H9 (cell line): ENCODE measurements at regions not wholly inside any gene's neighbourhood (a gene's known extent, or its start where the extent isn't known, plus 50 kb on each side); places are given as distances from the start of the nearest gene placed in this dataset.

Experiments
- DNase-seq: peaks from one replicate; pipeline ENCODE4 v3.0.0-alpha.2; 2017
- H2AFZ ChIP-seq: one replicate; pipeline ENCODE4 v1.6.1; 2013; ENCODE audit warnings: mild to moderate bottlenecking, low read length, control low read depth, moderate library complexity
- H2AK5ac ChIP-seq: 2 replicates; pipeline ENCODE4 v1.6.1; 2013; ENCODE audit warnings: low read length, control low read depth, mixed read lengths; ENCODE audit not compliant: insufficient read length
- H2BK120ac ChIP-seq: one replicate; pipeline ENCODE4 v1.6.1; 2013; ENCODE audit warnings: low read depth, mild to moderate bottlenecking, low read length, control low read depth, inconsistent platforms; ENCODE audit not compliant: poor library complexity, severe bottlenecking
- H2BK12ac ChIP-seq: 2 replicates; pipeline ENCODE4 v1.6.1; 2013; ENCODE audit warnings: low read length, control low read depth, mixed read lengths, low read depth; ENCODE audit not compliant: insufficient read length
- H2BK15ac ChIP-seq: 2 replicates; pipeline ENCODE4 v1.6.1; 2013; ENCODE audit warnings: low read depth, low read length, control low read depth
- H2BK20ac ChIP-seq: one replicate; pipeline ENCODE4 v1.6.1; 2013; ENCODE audit warnings: low read depth, mild to moderate bottlenecking, low read length, control low read depth, inconsistent platforms; ENCODE audit not compliant: poor library complexity, severe bottlenecking
- H2BK5ac ChIP-seq: 2 replicates; pipeline ENCODE4 v1.6.1; 2013; ENCODE audit warnings: low read length, control low read depth, mixed read lengths; ENCODE audit not compliant: insufficient read length
- H3K14ac ChIP-seq: 2 replicates; pipeline ENCODE4 v1.6.1; 2013; ENCODE audit warnings: low read length, control low read depth; ENCODE audit not compliant: insufficient read depth
- H3K18ac ChIP-seq: 2 replicates; pipeline ENCODE4 v1.6.1; 2013; ENCODE audit warnings: low read depth, mild to moderate bottlenecking, mixed read lengths, low read length, control low read depth; ENCODE audit not compliant: insufficient read length
- H3K23ac ChIP-seq: 2 replicates; pipeline ENCODE4 v1.6.1; 2013; ENCODE audit warnings: low read length, control low read depth, mixed read lengths, low read depth; ENCODE audit not compliant: insufficient read length
- H3K23me2 ChIP-seq: 2 replicates; pipeline ENCODE4 v1.6.1; 2013; ENCODE audit warnings: low read depth, mild to moderate bottlenecking, mixed read lengths, low read length, control low read depth; ENCODE audit not compliant: insufficient read length, poor library complexity, severe bottlenecking
- H3K27ac ChIP-seq: 2 replicates; pipeline ENCODE4 v1.5.1; 2013; ENCODE audit warnings: low read length, control low read depth, mixed read lengths, low read depth; ENCODE audit not compliant: insufficient read length
- H3K27me3 ChIP-seq: 2 replicates; pipeline ENCODE4 v1.6.1; 2013; ENCODE audit warnings: low read length, control low read depth, inconsistent platforms; ENCODE audit not compliant: insufficient read depth
- H3K4ac ChIP-seq: 2 replicates; pipeline ENCODE4 v1.6.1; 2013; ENCODE audit warnings: low read depth, mild to moderate bottlenecking, control low read depth, inconsistent platforms, low read length, moderate library complexity
- H3K4me1 ChIP-seq: 2 replicates; pipeline ENCODE4 v1.6.1; 2013; ENCODE audit warnings: low read length, control low read depth, inconsistent platforms; ENCODE audit not compliant: insufficient read depth
- H3K4me2 ChIP-seq: 2 replicates; pipeline ENCODE4 v1.6.1; 2013; ENCODE audit warnings: low read length, control low read depth, mixed read lengths; ENCODE audit not compliant: insufficient read length, insufficient read depth
- H3K56ac ChIP-seq: 2 replicates; pipeline ENCODE4 v1.6.1; 2013; ENCODE audit warnings: low read depth, mild to moderate bottlenecking, mixed read lengths, low read length, control low read depth; ENCODE audit not compliant: insufficient read length
- H3K79me1 ChIP-seq: 2 replicates; pipeline ENCODE4 v1.6.1; 2013; ENCODE audit warnings: low read depth, mild to moderate bottlenecking, moderate library complexity, low read length, control low read depth, inconsistent platforms; ENCODE audit not compliant: insufficient read depth, poor library complexity, severe bottlenecking
- H3K79me2 ChIP-seq: 2 replicates; pipeline ENCODE4 v1.6.1; 2013; ENCODE audit warnings: low read length, control low read depth, inconsistent platforms; ENCODE audit not compliant: insufficient read depth
- H3K9ac ChIP-seq: 2 replicates; pipeline ENCODE4 v1.6.1; 2013; ENCODE audit warnings: low read length, control low read depth, mixed read lengths; ENCODE audit not compliant: insufficient read length; ENCODE audit errors: extremely low read depth
- H3K9me3 ChIP-seq: one replicate; pipeline ENCODE4 v1.6.1; 2013; ENCODE audit warnings: low read depth, low read length, inconsistent platforms; ENCODE audit not compliant: control insufficient read depth
- H3T11ph ChIP-seq: one replicate; pipeline ENCODE4 v1.6.1; 2013; ENCODE audit warnings: mild to moderate bottlenecking, low read length, control low read depth, inconsistent platforms
- H4K20me1 ChIP-seq: one replicate; pipeline ENCODE4 v1.6.1; 2013; ENCODE audit not compliant: control insufficient read depth, insufficient read length, insufficient read depth
- H4K5ac ChIP-seq: 2 replicates; pipeline ENCODE4 v1.6.1; 2013; ENCODE audit warnings: low read depth, mild to moderate bottlenecking, mixed read lengths, low read length, control low read depth; ENCODE audit not compliant: insufficient read length
- H4K8ac ChIP-seq: replicated peaks from 2 replicates; pipeline ENCODE4 v1.6.1; 2013; ENCODE audit warnings: low read length, control low read depth, mixed read lengths, low read depth; ENCODE audit not compliant: insufficient read length
- H4K91ac ChIP-seq: 2 replicates; pipeline ENCODE4 v1.6.1; 2013; ENCODE audit warnings: low read depth, mild to moderate bottlenecking, moderate library complexity, mixed read lengths, low read length, control low read depth; ENCODE audit not compliant: insufficient read length
- H3K27ac Mint-ChIP-seq, 3 experiments: 2 replicates in 2 of 3; 3 replicates in 1 of 3; pipeline ENCODE4 v1.8.0; 2020 to 2021; ENCODE audit warnings: mixed read lengths in 3 of 3, mild to moderate bottlenecking in 1 of 3, moderate library complexity in 1 of 3
- H3K27me3 Mint-ChIP-seq: 2 replicates; pipeline ENCODE4 v1.8.0; 2021; ENCODE audit warnings: low read depth, mild to moderate bottlenecking, moderate library complexity, mixed read lengths
- H3K36me3 Mint-ChIP-seq, 3 experiments: 2 replicates in 2 of 3; 3 replicates in 1 of 3; pipeline ENCODE4 v1.8.0; 2020 to 2021; ENCODE audit warnings: low read depth in 3 of 3, mixed read lengths in 3 of 3; ENCODE audit not compliant: insufficient read depth in 1 of 3
- H3K4me1 Mint-ChIP-seq, 2 experiments: 2 replicates each; pipeline ENCODE4 v1.8.0; 2020; ENCODE audit warnings: mixed read lengths in 2 of 2
- H3K4me3 Mint-ChIP-seq, 2 experiments: 2 replicates in 1 of 2; 3 replicates in 1 of 2; pipeline ENCODE4 v1.8.0; 2020 to 2021; ENCODE audit warnings: mild to moderate bottlenecking in 2 of 2, mixed read lengths in 2 of 2, moderate library complexity in 1 of 2
- H3K9me3 Mint-ChIP-seq, 2 experiments: 2 replicates in 1 of 2; 3 replicates in 1 of 2; pipeline ENCODE4 v1.8.0; 2020; ENCODE audit warnings: mild to moderate bottlenecking in 2 of 2, mixed read lengths in 2 of 2, moderate library complexity in 1 of 2
- TF ChIP-seq, protein P1 (sequence below): fragments of 200-600 bp; sonication (generic); conservative IDR thresholded peaks from 3 replicates; pipeline ENCODE4 v1.8.0; 2021; ENCODE audit warnings: antibody characterized with exemption, mild to moderate bottlenecking

DNA sequence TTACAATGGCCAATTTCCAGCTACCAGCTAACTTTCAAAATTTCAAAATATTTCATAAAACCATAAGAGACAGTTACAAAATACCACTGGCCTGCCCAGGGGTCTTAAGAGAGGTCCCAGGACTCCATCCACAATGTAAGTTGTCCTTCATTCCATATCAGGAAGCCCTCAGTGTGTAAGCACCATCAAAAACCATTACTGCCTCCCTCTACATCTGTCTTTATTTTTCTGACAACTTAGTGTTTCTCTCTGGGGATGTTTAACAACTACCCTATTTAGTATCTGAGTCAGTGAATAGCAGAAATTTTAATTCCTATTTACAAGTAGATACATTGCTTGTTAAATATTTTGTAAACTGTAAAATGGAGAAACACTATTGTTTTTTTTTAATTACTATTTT lies 339.3 kb upstream of the ADAMTS5 start:
- H3K9ac ChIP-seq: no peak overlapping the region
- Mint-ChIP-seq H3K9me3 (peaks cover 7 to 8% of the 10 kb centered on the region in 2 experiments; a peak in 4 of 5 replicates), H3K4me3 (no peak overlapping the region), H3K27me3 (no peaks in the 10 kb centered on the region), H3K27ac (no peak overlapping the region), H3K36me3 (peaks cover 2 to 13% (median 4%) of the 10 kb centered on the region in 3 experiments; a peak in 5 of 7 replicates), H3K4me1 (no peaks in the 10 kb centered on the region)
- H3K27me3 ChIP-seq: no peaks in the 10 kb centered on the region; the same call in 1 of the 2 replicates
- H3K14ac ChIP-seq: no peak overlapping the region
- no peak overlapping the region for H3K23ac ChIP-seq
- H3T11ph ChIP-seq: no peak overlapping the region
- H4K8ac ChIP-seq: no peak overlapping the region
- no peak overlapping the region for H2BK120ac ChIP-seq
- no peaks in the 10 kb centered on the region for H3K4me1 ChIP-seq
- H3K79me2 ChIP-seq: no peaks in the 10 kb centered on the region
- no peak overlapping the region for H2BK12ac ChIP-seq
- no peaks in the 10 kb centered on the region for H3K79me1 ChIP-seq
- H2BK15ac ChIP-seq: no peak overlapping the region
- no peaks in the 10 kb centered on the region for H3K9me3 ChIP-seq
- no peak for DNase-seq
- H4K91ac ChIP-seq: no peak overlapping the region
- no peak overlapping the region for H3K56ac ChIP-seq
- H2AFZ ChIP-seq: no peak overlapping the region
- H4K5ac ChIP-seq: no peak overlapping the region
- H3K23me2 ChIP-seq: no peaks in the 10 kb centered on the region
- H2AK5ac ChIP-seq: no peak overlapping the region
- no peaks in the 10 kb centered on the region for H4K20me1 ChIP-seq
- no peak overlapping the region for H3K18ac ChIP-seq
- H3K4me2 ChIP-seq: no peak overlapping the region
- no peak overlapping the region for H3K27ac ChIP-seq
- H2BK20ac ChIP-seq: no peak overlapping the region
- H3K4ac ChIP-seq: no peak overlapping the region
- TF ChIP-seq, protein P1, sequence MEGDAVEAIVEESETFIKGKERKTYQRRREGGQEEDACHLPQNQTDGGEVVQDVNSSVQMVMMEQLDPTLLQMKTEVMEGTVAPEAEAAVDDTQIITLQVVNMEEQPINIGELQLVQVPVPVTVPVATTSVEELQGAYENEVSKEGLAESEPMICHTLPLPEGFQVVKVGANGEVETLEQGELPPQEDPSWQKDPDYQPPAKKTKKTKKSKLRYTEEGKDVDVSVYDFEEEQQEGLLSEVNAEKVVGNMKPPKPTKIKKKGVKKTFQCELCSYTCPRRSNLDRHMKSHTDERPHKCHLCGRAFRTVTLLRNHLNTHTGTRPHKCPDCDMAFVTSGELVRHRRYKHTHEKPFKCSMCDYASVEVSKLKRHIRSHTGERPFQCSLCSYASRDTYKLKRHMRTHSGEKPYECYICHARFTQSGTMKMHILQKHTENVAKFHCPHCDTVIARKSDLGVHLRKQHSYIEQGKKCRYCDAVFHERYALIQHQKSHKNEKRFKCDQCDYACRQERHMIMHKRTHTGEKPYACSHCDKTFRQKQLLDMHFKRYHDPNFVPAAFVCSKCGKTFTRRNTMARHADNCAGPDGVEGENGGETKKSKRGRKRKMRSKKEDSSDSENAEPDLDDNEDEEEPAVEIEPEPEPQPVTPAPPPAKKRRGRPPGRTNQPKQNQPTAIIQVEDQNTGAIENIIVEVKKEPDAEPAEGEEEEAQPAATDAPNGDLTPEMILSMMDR: no peak
- H2BK5ac ChIP-seq: no peak overlapping the region
